MM.1S (cell line): ENCODE measurements at regions not wholly inside any gene's neighbourhood (a gene's known extent, or its start where the extent isn't known, plus 50 kb on each side); places are given as distances from the start of the nearest gene placed in this dataset.
"Not testable (repeated sequence)": the region's sequence is repeated elsewhere in the genome, so short reads cannot be mapped to it uniquely, and the experiment has no call there.

Source experiments
- DNase-seq: peaks from one replicate; pipeline ENCODE4 v3.0.0-alpha.2; 2015
- H2AFZ ChIP-seq: fragments of 300-600 bp; sonication (generic); 2 replicates; pipeline ENCODE4 v1.6.0; 2016; ENCODE audit warnings: antibody characterized with exemption, low read length
- H3F3A ChIP-seq: fragments of 300-600 bp; sonication (generic); 2 replicates; pipeline ENCODE4 v1.6.1; 2016; ENCODE audit warnings: mild to moderate bottlenecking, antibody characterized with exemption, low read length, moderate library complexity, mixed read lengths; ENCODE audit not compliant: insufficient read depth
- H3K27ac ChIP-seq: fragments of 300-600 bp; sonication (generic); 2 replicates; pipeline ENCODE4 v1.5.1; 2016; ENCODE audit warnings: mild to moderate bottlenecking, low read length
- H3K27me3 ChIP-seq: fragments of 300-600 bp; sonication (generic); replicated peaks from 2 replicates; pipeline ENCODE4 v1.6.0; 2016; ENCODE audit warnings: low read length; ENCODE audit not compliant: insufficient read depth
- H3K36me3 ChIP-seq: fragments of 300-600 bp; sonication (generic); replicated peaks from 2 replicates; pipeline ENCODE4 v1.6.1; 2016; ENCODE audit warnings: mild to moderate bottlenecking, low read length, mixed read lengths; ENCODE audit not compliant: insufficient read depth
- H3K4me1 ChIP-seq: fragments of 300-600 bp; sonication (generic); 2 replicates; pipeline ENCODE4 v1.6.1; 2016; ENCODE audit warnings: low read length, mixed read lengths
- H3K4me2 ChIP-seq: fragments of 300-600 bp; sonication (generic); 2 replicates; pipeline ENCODE4 v1.6.0; 2016; ENCODE audit warnings: low read depth, low read length
- H3K4me3 ChIP-seq: fragments of 300-600 bp; sonication (generic); 2 replicates; pipeline ENCODE4 v1.5.1; 2016; ENCODE audit warnings: low read length, mixed read lengths
- H3K79me2 ChIP-seq: fragments of 300-600 bp; sonication (generic); 2 replicates; pipeline ENCODE4 v1.6.1; 2016; ENCODE audit warnings: mixed run types, low read length, mixed read lengths
- H3K9ac ChIP-seq: fragments of 300-600 bp; sonication (generic); 2 replicates; pipeline ENCODE4 v1.6.1; 2016; ENCODE audit warnings: low read length, mixed read lengths
- H3K9me2 ChIP-seq: fragments of 300-600 bp; sonication (generic); replicated peaks from 2 replicates; pipeline ENCODE4 v1.6.1; 2016; ENCODE audit warnings: mild to moderate bottlenecking, low read length, mixed read lengths; ENCODE audit not compliant: insufficient read depth
- H3K9me3 ChIP-seq: fragments of 300-600 bp; sonication (generic); replicated peaks from 2 replicates; pipeline ENCODE4 v1.6.1; 2016; ENCODE audit warnings: mild to moderate bottlenecking, low read length, mixed read lengths; ENCODE audit not compliant: insufficient read depth
- H4K20me1 ChIP-seq: fragments of 300-600 bp; sonication (generic); 2 replicates; pipeline ENCODE4 v1.6.1; 2016; ENCODE audit warnings: mild to moderate bottlenecking, low read length, moderate library complexity, mixed read lengths; ENCODE audit not compliant: insufficient read depth
- CTCF ChIP-seq: fragments of 300-600 bp; sonication (generic); IDR thresholded peaks from 2 replicates; pipeline ENCODE4 v1.5.1; 2016; ENCODE audit warnings: antibody characterized with exemption, low read length, mixed read lengths
- EZH2 ChIP-seq: fragments of 300-600 bp; sonication (generic); optimal IDR thresholded peaks from 2 replicates; pipeline ENCODE3; 2017; ENCODE audit warnings: low read depth, mild to moderate bottlenecking, antibody characterized with exemption, low read length, mixed read lengths
- EZH2phosphoT487 ChIP-seq: fragments of 300-600 bp; sonication (generic); IDR thresholded peaks from 2 replicates; pipeline ENCODE4 v1.6.1; 2018; ENCODE audit warnings: antibody characterized with exemption, low read length

GRCh38 chr2:49714454-49714853, 560.1 kb upstream of the FSHR start:
- no peaks in the 10 kb centered on the region for H3K36me3 ChIP-seq
- no peaks in the 10 kb centered on the region for H3K9me2 ChIP-seq
- H2AFZ ChIP-seq, result no peak overlapping the region
- TF ChIP-seq EZH2phosphoT487, result no peak
- TF ChIP-seq CTCF, result no peak
- TF ChIP-seq EZH2, result no peak
- H3F3A ChIP-seq, result no peaks in the 10 kb centered on the region
- no peaks in the 10 kb centered on the region for H4K20me1 ChIP-seq
- no peak overlapping the region for H3K4me3 ChIP-seq
- no peak overlapping the region for H3K9ac ChIP-seq
- H3K9me3 ChIP-seq, result no peaks in the 10 kb centered on the region
- H3K27ac ChIP-seq, result no peak overlapping the region
- H3K79me2 ChIP-seq, result no peaks in the 10 kb centered on the region
- no peaks in the 10 kb centered on the region for H3K27me3 ChIP-seq
- no peaks in the 10 kb centered on the region for H3K4me1 ChIP-seq
- H3K4me2 ChIP-seq, result no peak overlapping the region
- DNase-seq, result no peak

- no peaks in the 10 kb centered on the region for H3F3A ChIP-seq
- no peak overlapping the region for H3K27ac ChIP-seq
- H4K20me1 ChIP-seq, result no peaks in the 10 kb centered on the region
- H2AFZ ChIP-seq, result no peak overlapping the region
- TF ChIP-seq EZH2, result no peak
- no peak for TF ChIP-seq CTCF
- no peak for TF ChIP-seq EZH2phosphoT487
- no peak overlapping the region for H3K4me3 ChIP-seq
- H3K9ac ChIP-seq, result no peak overlapping the region
- H3K79me2 ChIP-seq, result no peaks in the 10 kb centered on the region
- no peaks in the 10 kb centered on the region for H3K9me3 ChIP-seq
- no peak overlapping the region for H3K4me2 ChIP-seq
- H3K36me3 ChIP-seq, result no peaks in the 10 kb centered on the region
- no peaks in the 10 kb centered on the region for H3K9me2 ChIP-seq
- H3K4me1 ChIP-seq, result no peaks in the 10 kb centered on the region
- DNase-seq, result no peak
- no peaks in the 10 kb centered on the region for H3K27me3 ChIP-seq
Observed at GRCh38 chr2:49702740-49703139, 548.4 kb upstream of the FSHR start.

- H3K9me3 ChIP-seq, result no peaks in the 10 kb centered on the region
- H3K36me3 ChIP-seq, result no peaks in the 10 kb centered on the region
- no peak overlapping the region for H3K9ac ChIP-seq
- no peak overlapping the region for H3K27ac ChIP-seq
- H3K9me2 ChIP-seq, result no peaks in the 10 kb centered on the region
- no peak overlapping the region for H2AFZ ChIP-seq
- no peak overlapping the region for H3K4me3 ChIP-seq
- DNase-seq, result no peak
- no peak for TF ChIP-seq EZH2
- no peak for TF ChIP-seq EZH2phosphoT487
- TF ChIP-seq CTCF, result no peak
- H4K20me1 ChIP-seq, result no peaks in the 10 kb centered on the region
- H3K27me3 ChIP-seq, result no peaks in the 10 kb centered on the region
- H3K4me2 ChIP-seq, result no peak overlapping the region
- H3K4me1 ChIP-seq, result no peaks in the 10 kb centered on the region
- no peaks in the 10 kb centered on the region for H3F3A ChIP-seq
- H3K79me2 ChIP-seq, result no peaks in the 10 kb centered on the region
Observed at GRCh38 chr2:49693961-49694360, 539.6 kb upstream of the FSHR start.

- H3K4me1 ChIP-seq, result peaks cover 15% of the 10 kb centered on the region; the same call in 1 of the 2 replicates
- not testable (repeated sequence) for H3K9ac ChIP-seq, DNase-seq, H3K4me2 ChIP-seq, H3K27me3 ChIP-seq, H3K9me2 ChIP-seq, H4K20me1 ChIP-seq, H3K36me3 ChIP-seq, H3F3A ChIP-seq, H2AFZ ChIP-seq, H3K9me3 ChIP-seq, H3K27ac ChIP-seq, H3K79me2 ChIP-seq, H3K4me3 ChIP-seq
Observed at GRCh38 chr2:49692022-49692421, 537.7 kb upstream of the FSHR start.
